ENCODE measurements at regions not wholly inside any gene's neighbourhood (a gene's known extent, or its start where the extent isn't known, plus 50 kb on each side); places are given as distances from the start of the nearest gene placed in this dataset.
"Not testable (repeated sequence)": the region's sequence is repeated elsewhere in the genome, so short reads cannot be mapped to it uniquely, and the experiment has no call there.

- no peak for DNase-seq
These were observed 215.8 kb downstream of the ZFP36L2 start for GRCh38 chr2:43010438-43011157.

DNA sequence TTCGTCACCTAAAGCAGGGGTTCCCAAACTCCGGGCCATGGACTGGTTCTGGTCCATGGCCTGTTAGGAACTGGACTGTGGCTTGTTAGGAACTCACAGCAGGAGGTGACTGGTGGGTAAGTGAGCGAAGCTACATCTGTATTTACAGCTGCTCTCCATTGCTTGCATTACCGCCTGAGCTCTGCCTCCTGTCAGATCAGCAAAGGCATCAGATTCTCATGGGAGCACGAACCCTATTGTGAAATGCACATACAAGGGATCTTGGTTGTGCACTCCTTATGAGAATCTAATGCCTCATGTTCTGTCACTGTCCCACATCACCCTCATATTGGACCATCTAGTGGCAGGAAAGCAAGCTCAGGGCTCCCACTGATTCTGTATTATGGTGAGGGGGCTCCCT lies 217.0 kb downstream of the ZFP36L2 start:
- no peak for DNase-seq

GRCh38 chr2:43008388-43008787 lies 216.0 kb upstream of the HAAO start:
- no peak for DNase-seq

DNA sequence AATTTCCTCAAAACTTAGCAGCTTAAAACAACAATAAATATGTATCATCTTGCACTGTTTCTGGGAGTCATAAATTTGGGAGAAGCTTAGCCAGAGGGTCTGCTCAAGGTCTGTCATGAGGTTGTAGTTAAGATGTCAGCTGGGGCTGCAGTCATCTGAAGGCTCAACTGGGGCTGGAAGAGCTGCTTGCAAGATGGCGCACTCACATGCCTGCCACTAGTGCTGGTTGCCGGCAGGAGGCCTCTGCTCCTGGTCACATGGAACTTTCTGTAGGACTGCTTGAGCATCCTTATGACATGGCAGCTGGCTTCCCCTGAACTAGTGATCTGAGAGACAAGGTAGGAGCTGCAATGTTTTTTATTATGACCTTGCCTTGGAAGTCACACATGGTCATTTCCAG lies 215.5 kb upstream of the HAAO start:
- no peak for DNase-seq

DNA sequence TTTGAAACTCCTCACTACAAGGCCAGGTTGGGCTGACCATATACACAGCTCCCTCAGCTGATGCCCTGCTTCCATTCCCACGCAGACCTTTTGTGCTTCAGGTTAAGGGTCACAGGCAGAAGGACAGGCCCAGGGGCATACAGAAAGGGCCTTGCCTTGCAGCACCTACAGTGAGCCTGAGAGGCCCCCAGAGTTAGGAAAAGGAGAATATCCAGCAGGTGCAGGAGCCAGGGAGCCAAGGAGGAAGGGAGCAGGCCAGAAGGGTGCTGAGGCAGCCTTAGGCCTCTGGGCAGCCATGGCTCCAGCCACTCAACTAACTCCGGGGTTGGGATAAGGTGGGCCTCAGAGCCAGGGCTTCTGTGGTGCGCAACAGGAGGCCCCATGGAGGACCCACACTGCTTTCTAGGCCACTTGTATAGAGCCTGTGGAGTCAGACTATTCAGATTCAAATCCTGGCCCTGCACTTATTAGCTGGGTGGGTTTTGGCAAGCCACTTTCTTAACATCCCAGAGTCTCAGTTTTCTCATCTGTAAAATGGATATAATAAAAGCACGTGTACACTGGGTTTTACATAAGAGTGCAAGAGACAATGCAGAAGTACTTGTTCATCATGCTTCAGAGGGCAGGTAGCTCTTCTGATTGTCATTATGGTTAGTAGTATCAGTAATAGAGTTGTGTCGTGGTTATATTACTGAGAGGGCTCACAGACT lies 214.6 kb upstream of the HAAO start:
- no peak for DNase-seq

GRCh38 chr2:43005975-43006833 lies 213.8 kb upstream of the HAAO start:
- DNase-seq: no peak

DNA sequence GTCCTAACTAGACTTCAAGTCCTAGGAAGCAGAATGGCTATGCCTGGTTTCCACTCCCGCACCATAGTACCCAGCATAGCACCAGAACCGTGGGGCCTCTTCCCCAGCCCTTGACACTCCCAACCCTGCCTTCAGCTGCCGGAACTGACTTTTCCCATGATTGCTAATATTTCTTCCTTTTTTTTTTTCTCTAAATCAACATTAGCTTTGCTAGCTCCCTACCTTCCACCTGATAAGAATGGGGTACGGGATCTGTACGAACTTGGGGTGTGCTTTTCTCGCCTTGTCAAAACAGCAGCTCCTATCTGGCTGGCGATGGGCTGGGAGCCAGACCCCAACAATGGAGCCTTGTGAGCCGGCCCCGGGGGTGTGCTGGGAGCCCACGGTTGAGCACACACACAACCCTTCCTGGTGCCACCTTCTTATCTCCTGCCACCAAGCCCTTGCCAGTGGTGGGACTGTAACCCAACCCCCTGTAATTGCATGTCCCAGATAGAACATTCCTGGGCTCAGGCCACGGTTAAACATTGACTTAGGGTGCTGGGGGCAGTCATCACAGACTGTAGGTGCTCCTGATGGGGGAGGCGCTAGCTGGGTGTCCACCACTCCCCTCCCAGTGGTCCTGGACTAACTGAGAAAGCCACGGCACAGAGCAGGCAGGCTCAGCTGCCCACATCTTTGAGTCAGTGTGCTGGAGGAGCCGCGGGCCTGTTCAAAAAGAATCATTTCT lies 213.0 kb upstream of the HAAO start:
- no peak for DNase-seq

DNA sequence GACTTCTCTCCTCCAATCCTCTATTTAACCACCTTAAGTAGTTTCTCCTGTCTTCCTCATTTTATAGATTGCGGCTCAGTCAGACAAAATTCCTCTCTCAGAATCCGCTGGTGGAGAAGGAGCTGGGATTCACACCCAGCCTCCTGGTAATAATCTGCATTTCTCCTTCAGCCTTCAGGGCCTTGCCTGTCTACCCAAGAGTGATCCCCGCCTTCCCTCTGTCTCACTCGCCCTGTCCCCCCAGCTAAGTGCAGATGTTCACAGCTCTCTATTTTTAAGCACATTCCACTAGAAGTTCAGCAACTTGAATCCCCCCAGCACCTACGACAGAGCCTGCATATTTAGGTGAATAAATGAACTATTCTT lies 212.5 kb upstream of the HAAO start:
- DNase-seq: no peak

- not testable (repeated sequence) for DNase-seq
These were observed 211.9 kb upstream of the HAAO start for GRCh38 chr2:43004126-43004865.

- no peak for DNase-seq
These were observed 211.3 kb upstream of the HAAO start for GRCh38 chr2:43003702-43004101.

GRCh38 chr2:43001787-43002468 lies 209.5 kb upstream of the HAAO start:
- no peak for DNase-seq

GRCh38 chr2:43001055-43001378 lies 208.6 kb upstream of the HAAO start:
- no peak for DNase-seq

GRCh38 chr2:43000242-43001054 lies 208.1 kb upstream of the HAAO start:
- no peak for DNase-seq

GRCh38 chr2:42999856-43000241 lies 207.5 kb upstream of the HAAO start:
- DNase-seq: no peak

DNA sequence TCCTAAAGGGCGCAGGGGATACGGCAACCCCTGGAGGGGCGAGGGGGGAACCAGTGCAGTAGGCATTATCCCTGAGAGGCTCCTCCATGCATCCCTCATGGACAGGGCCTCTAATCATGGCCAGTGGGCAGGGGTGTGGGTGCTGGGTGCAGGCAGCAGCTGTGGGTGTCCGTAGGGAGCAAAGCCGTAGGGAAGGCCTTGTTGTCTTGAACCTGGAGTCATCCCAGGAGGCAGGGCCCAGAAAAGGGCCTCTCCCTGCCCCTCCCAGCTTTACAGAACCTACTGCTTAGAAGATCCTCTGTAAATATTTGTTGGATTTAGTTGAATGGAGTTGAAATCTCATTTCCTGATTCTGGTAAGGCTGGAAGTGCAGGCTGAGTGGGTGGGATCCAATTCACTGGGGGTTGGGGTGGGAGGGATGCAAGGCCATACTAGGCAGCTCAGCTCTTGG lies 207.0 kb upstream of the HAAO start:
- DNase-seq: no peak

GRCh38 chr2:42998721-42999120 lies 206.3 kb upstream of the HAAO start:
- DNase-seq: no peak

GRCh38 chr2:42996528-42996927 lies 204.1 kb upstream of the HAAO start:
- no peak for DNase-seq

DNA sequence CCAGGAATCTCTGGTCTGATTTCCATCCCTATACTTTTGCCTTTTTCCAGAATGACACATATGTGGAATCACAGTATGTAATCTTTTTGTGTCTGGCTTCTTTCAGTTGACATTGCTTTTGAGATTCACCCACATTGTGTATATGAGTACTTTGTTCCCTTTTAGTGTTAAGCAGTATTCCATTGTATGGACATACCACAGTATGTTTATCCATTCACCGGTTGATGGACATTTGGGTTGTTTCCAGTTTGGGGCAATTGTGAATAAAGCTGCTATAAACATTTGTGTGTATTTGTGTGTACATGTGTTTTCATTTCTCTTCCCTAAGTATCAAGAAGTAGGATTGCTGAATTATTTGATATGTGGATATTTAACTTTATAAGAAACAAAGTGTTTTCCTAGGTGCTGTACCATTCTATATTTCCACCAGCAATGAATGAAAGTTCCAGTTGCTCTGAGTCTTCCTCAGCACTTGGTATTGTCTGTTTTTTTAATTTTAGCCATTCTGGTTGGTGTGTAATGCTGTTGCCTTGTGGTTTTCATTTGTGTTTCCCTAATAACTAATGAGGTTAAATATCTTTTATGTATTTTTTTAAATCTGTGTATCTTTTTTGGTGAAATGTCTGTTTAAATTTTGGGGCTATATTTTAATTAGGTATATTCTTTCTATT lies 203.5 kb upstream of the HAAO start:
- DNase-seq: no peak

- DNase-seq: not testable (repeated sequence)
These were observed 197.1 kb upstream of the HAAO start for GRCh38 chr2:42989283-42990081.

Measured in activated T-cell treated with anti-CD3 and anti-CD28 coated beads, Interleukin-2, amount 50 U/mL, for 48 hours (primary cell).